ENCODE measurements at regions not wholly inside any gene's neighbourhood (a gene's known extent, or its start where the extent isn't known, plus 50 kb on each side); places are given as distances from the start of the nearest gene placed in this dataset.

GRCh38 chr1:17908945-17909344 is 153.8 kb downstream of the ACTL8 start:
- TF ChIP-seq CTCF (conservative IDR thresholded peaks at IDR 0.05 in 1 of 2, IDR thresholded peaks at IDR 0.05 in 1 of 2; ENCODE audit: extremely low read depth in 1 of 2, insufficient read depth in 1 of 2, low read depth in 1 of 2, low read length in 2 of 2) = no peak
- no peak for TF ChIP-seq EZH2 (IDR thresholded peaks at IDR 0.05; ENCODE audit: borderline replicate concordance, low read length)
